GM12878 (cell line): ENCODE measurements at regions not wholly inside any gene's neighbourhood (a gene's known extent, or its start where the extent isn't known, plus 50 kb on each side); places are given as distances from the start of the nearest gene placed in this dataset.

Experiments used
- ATAC-seq: fragments of 200-7000 bp; cut with Tn5 transposase; 3 replicates; pipeline ENCODE4 v1.9.1; 2020; ENCODE audit warnings: mild to moderate bottlenecking, moderate library complexity
- BruUV-seq: library from RNA; stranded (reverse); fragments of 400-500 nt; replicated peaks from 2 replicates; lab custom pipeline; 2021; lab: Mats Ljungman, UMichigan
- CTCF ChIA-PET: fragments of 300-600 bp; sonication (Branson Sonifier 250); formaldehyde crosslinking; extraction: SDS; loops from one replicate; lab custom pipeline; 2021; ENCODE audit warnings: inconsistent platforms; lab: Yijun Ruan, JAX
- POLR2A ChIA-PET: fragments of 350-600 bp; formaldehyde crosslinking; extraction: SDS; loops from one replicate; lab custom pipeline; 2021; ENCODE audit warnings: inconsistent platforms; lab: Charles Lee
- RAD21 ChIA-PET: fragments of 300-600 bp; sonication (Branson Sonifier 250); formaldehyde crosslinking; loops from one replicate; lab custom pipeline; 2023; ENCODE audit warnings: antibody characterized with exemption; ENCODE audit not compliant: unreplicated experiment; lab: Charles Lee
- SMC1A ChIA-PET: fragments of 300-600 bp; sonication (Branson Sonifier 250); formaldehyde crosslinking; loops from one replicate; lab custom pipeline; 2023; ENCODE audit not compliant: unreplicated experiment, uncharacterized antibody; lab: Charles Lee
- DNase-seq: peaks from one replicate; pipeline ENCODE4 v3.0.0-alpha.2; 2011; ENCODE audit warnings: low read depth, low spot score
- FAIRE-seq: peaks from 3 replicates; lab custom pipeline; 2011; peaks lifted over from hg19 to GRCh38; lab: Jason Lieb, UNC
- H2AFZ ChIP-seq: 2 replicates; pipeline ENCODE4 v1.6.0; 2011; ENCODE audit warnings: low read depth, low read length, control low read depth; ENCODE audit not compliant: control insufficient read depth
- H3K27ac ChIP-seq: 2 replicates; pipeline ENCODE4 v1.5.1; 2011; ENCODE audit warnings: control low read depth; ENCODE audit not compliant: control insufficient read depth, insufficient read depth
- H3K27me3 ChIP-seq, 2 experiments: replicated peaks in 1 of 2; 2 replicates each; pipeline versions ENCODE4 v1.6.0 to v1.6.1; 2011; ENCODE audit warnings: low read length in 1 of 2; ENCODE audit not compliant: control insufficient read depth in 2 of 2, insufficient read depth in 2 of 2
- H3K36me3 ChIP-seq, 2 experiments: 2 replicates each; pipeline ENCODE4 v1.5.1; 2011; ENCODE audit warnings: low read length in 1 of 2; ENCODE audit not compliant: control insufficient read depth in 2 of 2, insufficient read depth in 2 of 2
- H3K4me1 ChIP-seq: 2 replicates; pipeline ENCODE4 v1.6.1; 2011; ENCODE audit warnings: mild to moderate bottlenecking, low read length, moderate library complexity, mixed read lengths; ENCODE audit not compliant: control insufficient read depth, insufficient read depth
- H3K4me2 ChIP-seq: 2 replicates; pipeline ENCODE4 v1.6.0; 2011; ENCODE audit warnings: control low read depth; ENCODE audit not compliant: control insufficient read depth, insufficient read depth
- H3K4me3 ChIP-seq: fragments of 200-600 bp; sonication (generic); 2 replicates; pipeline ENCODE4 v1.5.1; 2016
- H3K79me2 ChIP-seq: 2 replicates; pipeline ENCODE4 v1.6.0; 2011; ENCODE audit warnings: low read length; ENCODE audit not compliant: control insufficient read depth, insufficient read depth
- H3K9ac ChIP-seq: 2 replicates; pipeline ENCODE4 v1.8.0; 2011; ENCODE audit warnings: low read length, control low read depth, mixed read lengths; ENCODE audit not compliant: control insufficient read depth, insufficient read depth
- H3K9me3 ChIP-seq: replicated peaks from 3 replicates; pipeline ENCODE4 v1.5.1; 2011; ENCODE audit warnings: mild to moderate bottlenecking, low read length; ENCODE audit not compliant: control insufficient read depth, insufficient read depth
- H4K20me1 ChIP-seq: 2 replicates; pipeline ENCODE4 v1.6.0; 2011; ENCODE audit not compliant: control insufficient read depth, insufficient read depth
- BCL11A ChIP-seq: IDR thresholded peaks from 2 replicates; pipeline ENCODE4 v1.6.1; 2011; ENCODE audit warnings: low read depth, low read length
- BMI1 ChIP-seq: fragments of 450-650 bp; IDR thresholded peaks from 2 replicates; pipeline ENCODE4 v1.6.1; 2016; ENCODE audit warnings: mild to moderate bottlenecking, moderate library complexity, borderline replicate concordance
- CHD4 ChIP-seq: fragments of 200-600 bp; sonication (generic); IDR thresholded peaks from 2 replicates; pipeline ENCODE4 v1.6.1; 2016; ENCODE audit warnings: mild to moderate bottlenecking
- FOS ChIP-seq: IDR thresholded peaks from 3 replicates; pipeline ENCODE4 v1.6.1; 2011; ENCODE audit warnings: borderline replicate concordance; ENCODE audit not compliant: insufficient read length; ENCODE audit errors: extremely low read depth
- FOXM1 ChIP-seq: IDR thresholded peaks from 2 replicates; pipeline ENCODE4 v1.6.1; 2012; ENCODE audit warnings: low read depth, mild to moderate bottlenecking, inconsistent platforms, low read length, moderate library complexity
- HDAC6 ChIP-seq: fragments of 200-600 bp; sonication (generic); IDR thresholded peaks from one replicate; pipeline ENCODE4 v1.8.0; 2017; ENCODE audit warnings: antibody characterized with exemption; ENCODE audit not compliant: unreplicated experiment
- IRF4 ChIP-seq: IDR thresholded peaks from 2 replicates; pipeline ENCODE4 v1.6.1; 2011; ENCODE audit warnings: low read depth, low read length
- JUNB ChIP-seq: IDR thresholded peaks from 2 replicates; pipeline ENCODE4 v1.6.1; 2016; ENCODE audit warnings: antibody characterized with exemption, mild to moderate bottlenecking
- KDM1A ChIP-seq: fragments of 200-600 bp; sonication (generic); IDR thresholded peaks from 2 replicates; pipeline ENCODE4 v1.6.1; 2016; ENCODE audit warnings: borderline replicate concordance
- NFIC ChIP-seq: IDR thresholded peaks from 2 replicates; pipeline ENCODE4 v1.6.1; 2012; ENCODE audit warnings: low read depth, mild to moderate bottlenecking, inconsistent platforms, low read length, moderate library complexity
- NFXL1 ChIP-seq: fragments of 450-650 bp; IDR thresholded peaks from 2 replicates; pipeline ENCODE4 v1.6.1; 2017; ENCODE audit warnings: antibody characterized with exemption, mild to moderate bottlenecking, borderline replicate concordance
- POU2F2 ChIP-seq: IDR thresholded peaks from 3 replicates; pipeline ENCODE4 v1.6.1; 2011; ENCODE audit warnings: low read depth, mild to moderate bottlenecking, low read length, borderline replicate concordance
- RBBP5 ChIP-seq: fragments of 200-600 bp; sonication (generic); conservative IDR thresholded peaks from 2 replicates; pipeline ENCODE4 v1.6.1; 2016
- RELA ChIP-seq: fragments of 450-650 bp; IDR thresholded peaks from 2 replicates; pipeline ENCODE4 v1.8.0; 2014; ENCODE audit warnings: borderline replicate concordance; ENCODE audit not compliant: partially characterized antibody
- SIN3A ChIP-seq: IDR thresholded peaks from 2 replicates; pipeline ENCODE4 v1.6.1; 2012; ENCODE audit warnings: low read depth, low read length, improper control_type of control experiment
- STAT3 ChIP-seq: IDR thresholded peaks from 2 replicates; pipeline ENCODE4 v1.6.1; 2011; ENCODE audit warnings: low read depth, low read length, improper control_type of control experiment
- SUPT20H ChIP-seq: IDR thresholded peaks from 2 replicates; pipeline ENCODE4 v1.6.1; 2011; ENCODE audit warnings: low read depth, mild to moderate bottlenecking, low read length, moderate library complexity, borderline replicate concordance; ENCODE audit not compliant: control insufficient read depth
- TCF12 ChIP-seq: IDR thresholded peaks from 2 replicates; pipeline ENCODE4 v1.6.1; 2011; ENCODE audit warnings: low read depth, mild to moderate bottlenecking, low read length
- TCF3 ChIP-seq: IDR thresholded peaks from 2 replicates; pipeline ENCODE4 v1.6.1; 2012; ENCODE audit warnings: low read depth, mild to moderate bottlenecking, low read length, borderline replicate concordance; ENCODE audit not compliant: insufficient read depth
- ZNF384 ChIP-seq: IDR thresholded peaks from 2 replicates; pipeline ENCODE4 v1.6.1; 2012; ENCODE audit warnings: low read depth, mild to moderate bottlenecking, low read length, improper control_type of control experiment, borderline replicate concordance
- ZNF622 ChIP-seq: fragments of 450-650 bp; IDR thresholded peaks from 2 replicates; pipeline ENCODE4 v1.6.1; 2017; ENCODE audit warnings: mild to moderate bottlenecking, inconsistent platforms
- WGBS: methylation state at CpG from one replicate; pipeline ENCODE4 v1.1.6; 2016; ENCODE audit warnings: low lambda C conversion rate; ENCODE audit not compliant: insufficient replicate concordance, insufficient coverage; ENCODE audit errors: missing lambda C conversion rate; 5-methylcytosine and 5-hydroxymethylcytosine counted together
- in situ Hi-C: fragments of 300-500 bp; cut with MboI; formaldehyde crosslinking; loops from 9 replicates; pipeline ENCODE4 v1.14.3; 2018; ENCODE audit warnings: mixed read lengths
- intact Hi-C: fragments of 100-400 bp; cut with micrococcal nuclease; formaldehyde crosslinking; loops from one replicate; pipeline ENCODE4 v1.14.2; 2022; ENCODE audit not compliant: unreplicated experiment

GRCh38 chr5:4647955-4648354, 492.2 kb upstream of the ADAMTS16 start:
- ATAC-seq (no peak), FAIRE-seq (no peak), DNase-seq (no peak)
- in situ Hi-C loops (no loop called here), intact Hi-C loops (no loop called here)
- Histone ChIP-seq H3K4me2 (no peak overlapping the region), H3K36me3 (no peaks in the 10 kb centered on the region), H3K4me3 (no peak overlapping the region), H3K9ac (no peak overlapping the region), H2AFZ (no peak overlapping the region), H3K4me1 (no peaks in the 10 kb centered on the region), H4K20me1 (no peaks in the 10 kb centered on the region), H3K27me3 (no peaks in the 10 kb centered on the region), H3K9me3 (no peaks in the 10 kb centered on the region), H3K79me2 (no peaks in the 10 kb centered on the region), H3K27ac (no peak overlapping the region)
- ChIA-PET SMC1A (no interaction called here), POLR2A (no interaction called here), RAD21 (no interaction called here), CTCF (no interaction called here)
- TF ChIP-seq CHD4 (no peak), RBBP5 (no peak)
- 12% methylated on average over 7 of the region's 7 CpGs for WGBS
- BruUV-seq, result no TSS peak

GRCh38 chr5:4651806-4652565, 488.1 kb upstream of the ADAMTS16 start:
- ChIA-PET RAD21 (no interaction called here), POLR2A (no interaction called here), SMC1A (no interaction called here), CTCF (no interaction called here)
- no peaks in the 10 kb centered on the region for H3K79me2 ChIP-seq
- H3K9ac ChIP-seq, result no peak overlapping the region
- no peak for FAIRE-seq
- no peak overlapping the region for H3K4me3 ChIP-seq
- H3K27ac ChIP-seq, result no peak overlapping the region
- TF ChIP-seq ZNF622 (no peak), SIN3A (no peak), JUNB (no peak), KDM1A (no peak), HDAC6 (no peak), NFIC (no peak), RBBP5 (no peak), TCF12 (no peak), NFXL1 (no peak), FOS (no peak), IRF4 (no peak), POU2F2 (no peak), ZNF384 (no peak), STAT3 (no peak), BMI1 (no peak), BCL11A (no peak), FOXM1 (no peak), TCF3 (no peak), SUPT20H (no peak), RELA (no peak)
- no peaks in the 10 kb centered on the region for H3K27me3 ChIP-seq
- H3K4me1 ChIP-seq, result no peaks in the 10 kb centered on the region
- DNase-seq, result no peak
- H4K20me1 ChIP-seq, result no peaks in the 10 kb centered on the region
- 37% methylated on average over 6 of the region's 6 CpGs for WGBS
- intact Hi-C loops, result no loop called here
- no peak for ATAC-seq
- no peak overlapping the region for H3K4me2 ChIP-seq
- in situ Hi-C loops, result no loop called here
- no peaks in the 10 kb centered on the region; the same call in 2 of the 3 replicates for H3K9me3 ChIP-seq
- no peak overlapping the region for H2AFZ ChIP-seq
- H3K36me3 ChIP-seq, result no peaks in the 10 kb centered on the region
- BruUV-seq, result no TSS peak
